DOHH2 (cell line): ENCODE measurements at regions not wholly inside any gene's neighbourhood (a gene's known extent, or its start where the extent isn't known, plus 50 kb on each side); places are given as distances from the start of the nearest gene placed in this dataset.

ENCODE experiments used
- EZH2phosphoT487 ChIP-seq: fragments of 200-600 bp; sonication (generic); IDR thresholded peaks from 2 replicates; pipeline ENCODE4 v1.6.1; 2017; ENCODE audit warnings: borderline replicate concordance, mild to moderate bottlenecking, antibody characterized with exemption, low read length, moderate library complexity, mixed read lengths
- TF ChIP-seq, protein P1 (sequence below): fragments of 200-600 bp; sonication (generic); IDR thresholded peaks from one replicate; pipeline ENCODE4 v1.5.1; 2014; ENCODE audit warnings: antibody characterized with exemption, mild to moderate bottlenecking, low read depth, low read length; ENCODE audit not compliant: poor library complexity, severe bottlenecking

DNA sequence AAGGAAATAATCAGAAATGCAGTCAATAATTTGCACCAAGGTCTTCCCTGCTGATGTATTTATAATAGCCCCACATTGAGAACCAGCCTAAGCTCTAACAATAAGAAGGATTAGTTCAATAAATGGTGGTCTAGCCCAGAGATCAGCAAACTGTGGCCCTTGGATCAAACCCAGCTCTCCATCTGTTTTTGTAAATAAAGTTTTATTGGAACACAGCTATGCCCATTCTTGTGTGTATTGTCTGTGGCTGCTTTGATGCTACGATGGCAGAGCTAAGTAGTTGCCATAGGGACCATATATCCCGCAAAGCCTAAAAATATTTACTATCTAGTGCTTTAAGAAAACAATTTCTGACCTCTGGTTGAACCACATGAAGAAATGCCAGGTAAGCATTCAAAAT is 154.9 kb downstream of the EMX2 start:
- TF ChIP-seq, protein P1, sequence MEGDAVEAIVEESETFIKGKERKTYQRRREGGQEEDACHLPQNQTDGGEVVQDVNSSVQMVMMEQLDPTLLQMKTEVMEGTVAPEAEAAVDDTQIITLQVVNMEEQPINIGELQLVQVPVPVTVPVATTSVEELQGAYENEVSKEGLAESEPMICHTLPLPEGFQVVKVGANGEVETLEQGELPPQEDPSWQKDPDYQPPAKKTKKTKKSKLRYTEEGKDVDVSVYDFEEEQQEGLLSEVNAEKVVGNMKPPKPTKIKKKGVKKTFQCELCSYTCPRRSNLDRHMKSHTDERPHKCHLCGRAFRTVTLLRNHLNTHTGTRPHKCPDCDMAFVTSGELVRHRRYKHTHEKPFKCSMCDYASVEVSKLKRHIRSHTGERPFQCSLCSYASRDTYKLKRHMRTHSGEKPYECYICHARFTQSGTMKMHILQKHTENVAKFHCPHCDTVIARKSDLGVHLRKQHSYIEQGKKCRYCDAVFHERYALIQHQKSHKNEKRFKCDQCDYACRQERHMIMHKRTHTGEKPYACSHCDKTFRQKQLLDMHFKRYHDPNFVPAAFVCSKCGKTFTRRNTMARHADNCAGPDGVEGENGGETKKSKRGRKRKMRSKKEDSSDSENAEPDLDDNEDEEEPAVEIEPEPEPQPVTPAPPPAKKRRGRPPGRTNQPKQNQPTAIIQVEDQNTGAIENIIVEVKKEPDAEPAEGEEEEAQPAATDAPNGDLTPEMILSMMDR, result no peak
- no peak for TF ChIP-seq EZH2phosphoT487
